Testis (tissue), 2 donors: ENCODE measurements at regions not wholly inside any gene's neighbourhood (a gene's known extent, or its start where the extent isn't known, plus 50 kb on each side); places are given as distances from the start of the nearest gene placed in this dataset.

Experiments
- POLR2A ChIP-seq: fragments of 450-650 bp; IDR thresholded peaks from one replicate; pipeline ENCODE4 v1.6.1; 2017; ENCODE audit warnings: antibody characterized with exemption, mild to moderate bottlenecking, moderate library complexity
- TF ChIP-seq, protein P1 (sequence below), 3 experiments: fragments of 450-650 bp in 2 of 3; fragments of 200-600 bp in 1 of 3; sonication (generic) in 1 of 3; IDR thresholded peaks; one replicate each; pipeline ENCODE4 v1.5.1; 2016 to 2019; ENCODE audit warnings: antibody characterized with exemption in 3 of 3, mild to moderate bottlenecking in 2 of 3, moderate library complexity in 1 of 3

DNA sequence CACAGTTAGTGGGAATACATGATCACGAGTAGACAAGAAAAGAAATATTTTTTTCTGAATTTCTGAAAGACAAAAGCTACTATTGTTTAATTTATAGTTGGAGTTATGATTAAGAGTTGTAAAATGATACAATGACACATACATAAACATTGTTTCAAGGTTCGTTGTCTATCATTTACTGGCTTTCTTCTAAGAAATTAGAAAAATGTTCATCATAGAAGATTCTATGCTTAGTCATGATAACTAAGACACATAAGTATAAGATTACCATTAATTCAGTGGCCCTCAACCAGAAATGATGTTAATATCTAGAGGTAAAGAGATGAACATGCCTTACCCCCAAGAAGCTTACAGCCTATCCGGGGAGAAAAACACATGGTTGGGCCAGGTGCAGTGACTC, 1832.8 kb upstream of the PRR20A start:
- TF ChIP-seq, protein P1, sequence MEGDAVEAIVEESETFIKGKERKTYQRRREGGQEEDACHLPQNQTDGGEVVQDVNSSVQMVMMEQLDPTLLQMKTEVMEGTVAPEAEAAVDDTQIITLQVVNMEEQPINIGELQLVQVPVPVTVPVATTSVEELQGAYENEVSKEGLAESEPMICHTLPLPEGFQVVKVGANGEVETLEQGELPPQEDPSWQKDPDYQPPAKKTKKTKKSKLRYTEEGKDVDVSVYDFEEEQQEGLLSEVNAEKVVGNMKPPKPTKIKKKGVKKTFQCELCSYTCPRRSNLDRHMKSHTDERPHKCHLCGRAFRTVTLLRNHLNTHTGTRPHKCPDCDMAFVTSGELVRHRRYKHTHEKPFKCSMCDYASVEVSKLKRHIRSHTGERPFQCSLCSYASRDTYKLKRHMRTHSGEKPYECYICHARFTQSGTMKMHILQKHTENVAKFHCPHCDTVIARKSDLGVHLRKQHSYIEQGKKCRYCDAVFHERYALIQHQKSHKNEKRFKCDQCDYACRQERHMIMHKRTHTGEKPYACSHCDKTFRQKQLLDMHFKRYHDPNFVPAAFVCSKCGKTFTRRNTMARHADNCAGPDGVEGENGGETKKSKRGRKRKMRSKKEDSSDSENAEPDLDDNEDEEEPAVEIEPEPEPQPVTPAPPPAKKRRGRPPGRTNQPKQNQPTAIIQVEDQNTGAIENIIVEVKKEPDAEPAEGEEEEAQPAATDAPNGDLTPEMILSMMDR (IDR thresholded peaks at IDR 0.05) = no peak
- TF ChIP-seq POLR2A = no peak
